COLO829 (cell line): ENCODE measurements at regions not wholly inside any gene's neighbourhood (a gene's known extent, or its start where the extent isn't known, plus 50 kb on each side); places are given as distances from the start of the nearest gene placed in this dataset.

ENCODE experiments used
- DNase-seq: peaks from one replicate; pipeline ENCODE4 v3.0.0; 2012; ENCODE audit warnings: low spot score

DNA sequence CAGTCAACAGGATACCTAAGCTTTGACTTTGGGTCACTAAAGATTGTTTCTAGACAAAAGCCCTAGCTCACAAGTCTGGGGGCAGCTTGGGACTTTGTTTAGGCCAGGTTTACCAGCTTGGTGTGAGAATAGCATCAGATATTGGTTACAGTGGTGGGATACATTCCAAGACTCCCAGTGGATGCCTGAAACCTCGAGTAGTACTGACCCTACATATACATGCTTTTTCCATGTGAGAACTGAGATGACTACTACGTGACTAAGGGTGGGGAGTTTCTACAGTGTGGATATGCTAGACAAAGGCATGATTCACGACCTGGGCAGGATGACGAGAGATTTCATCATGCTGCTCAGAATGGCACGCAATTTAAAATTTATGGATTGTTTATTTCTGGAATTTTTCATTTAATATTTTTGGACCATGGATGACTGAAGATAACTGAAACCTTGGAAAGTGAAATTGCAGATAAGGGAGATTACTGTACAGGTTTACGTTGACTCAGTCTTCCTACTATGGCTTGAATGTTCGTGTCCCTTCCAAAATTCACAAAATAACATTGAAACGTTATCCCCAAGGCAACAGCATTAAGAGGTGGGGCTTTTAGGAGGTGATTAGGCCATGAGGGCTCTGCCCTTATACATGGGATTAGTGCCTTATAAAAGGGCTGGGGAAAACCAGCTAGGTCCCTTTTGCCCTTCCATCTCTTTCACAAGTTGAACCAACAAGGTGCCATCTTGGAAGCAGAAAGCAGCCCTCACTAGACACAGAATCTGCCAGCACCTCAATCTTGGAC lies 50.2 kb upstream of the CTAGE1 start:
- DNase-seq, result peak; percentile 42

DNA sequence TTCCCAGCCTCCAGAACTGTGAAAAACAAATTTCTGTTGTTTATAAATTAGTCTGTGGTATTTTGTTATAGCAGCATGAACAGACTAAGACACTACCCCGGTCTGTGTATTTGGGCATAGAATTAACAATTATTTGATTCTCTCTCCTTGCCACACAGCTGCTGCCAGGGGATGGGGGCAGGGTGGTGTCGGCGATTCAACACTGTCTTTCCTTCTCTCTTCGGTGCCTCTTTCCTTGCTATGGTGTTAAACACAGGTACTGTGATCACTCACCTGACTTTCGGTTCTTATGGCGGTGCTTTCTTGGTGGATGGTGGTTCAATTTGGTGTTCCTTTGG lies 50.8 kb upstream of the CTAGE1 start:
- DNase-seq, result no peak

DNA sequence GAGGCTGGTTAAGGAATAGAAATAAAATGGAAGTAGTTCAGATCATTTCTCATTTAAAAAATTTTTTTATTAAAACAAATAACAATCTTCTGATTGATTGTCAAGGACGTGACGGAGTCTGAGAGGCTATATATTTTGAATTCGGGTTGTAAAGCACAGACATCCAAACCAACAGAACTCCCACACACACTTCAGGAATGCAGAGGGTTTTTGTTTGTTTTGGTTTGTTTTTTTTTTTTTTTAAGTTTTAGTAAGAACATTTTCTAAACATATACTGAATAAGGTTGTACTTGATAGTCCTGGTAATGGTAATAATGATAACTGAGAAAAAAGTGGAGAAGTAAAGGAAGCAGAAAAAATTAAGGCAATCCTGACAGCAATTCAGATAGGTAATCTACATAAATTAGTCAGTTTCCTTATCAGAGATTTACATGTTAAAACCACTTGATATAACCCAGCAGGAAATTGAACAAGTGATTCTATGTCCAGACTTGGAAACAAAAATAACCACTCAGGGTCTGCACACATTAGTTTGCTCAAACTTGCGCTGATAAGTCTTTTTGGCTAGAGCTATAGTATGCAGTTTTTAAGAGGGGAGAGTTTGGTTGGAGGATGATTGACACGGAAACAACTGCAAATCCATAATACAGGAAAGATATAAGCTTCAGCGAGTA lies 51.5 kb upstream of the CTAGE1 start:
- DNase-seq, result no peak

DNA sequence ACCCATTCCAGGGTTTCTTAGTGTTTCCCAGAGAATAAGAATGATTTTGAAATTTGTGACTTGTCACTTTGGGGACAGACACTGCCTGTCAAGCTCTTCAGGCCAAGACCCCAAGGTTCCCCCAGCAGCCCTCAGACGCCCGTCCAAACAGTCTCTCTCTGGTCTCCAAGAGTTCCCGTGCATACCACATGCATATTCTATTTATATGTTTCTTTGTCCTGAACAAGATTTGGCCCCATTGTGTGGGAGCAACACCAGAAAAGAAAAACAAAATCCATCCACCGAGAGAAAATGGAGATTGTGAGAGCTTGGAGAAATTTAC lies 52.2 kb upstream of the CTAGE1 start:
- no peak for DNase-seq

DNA sequence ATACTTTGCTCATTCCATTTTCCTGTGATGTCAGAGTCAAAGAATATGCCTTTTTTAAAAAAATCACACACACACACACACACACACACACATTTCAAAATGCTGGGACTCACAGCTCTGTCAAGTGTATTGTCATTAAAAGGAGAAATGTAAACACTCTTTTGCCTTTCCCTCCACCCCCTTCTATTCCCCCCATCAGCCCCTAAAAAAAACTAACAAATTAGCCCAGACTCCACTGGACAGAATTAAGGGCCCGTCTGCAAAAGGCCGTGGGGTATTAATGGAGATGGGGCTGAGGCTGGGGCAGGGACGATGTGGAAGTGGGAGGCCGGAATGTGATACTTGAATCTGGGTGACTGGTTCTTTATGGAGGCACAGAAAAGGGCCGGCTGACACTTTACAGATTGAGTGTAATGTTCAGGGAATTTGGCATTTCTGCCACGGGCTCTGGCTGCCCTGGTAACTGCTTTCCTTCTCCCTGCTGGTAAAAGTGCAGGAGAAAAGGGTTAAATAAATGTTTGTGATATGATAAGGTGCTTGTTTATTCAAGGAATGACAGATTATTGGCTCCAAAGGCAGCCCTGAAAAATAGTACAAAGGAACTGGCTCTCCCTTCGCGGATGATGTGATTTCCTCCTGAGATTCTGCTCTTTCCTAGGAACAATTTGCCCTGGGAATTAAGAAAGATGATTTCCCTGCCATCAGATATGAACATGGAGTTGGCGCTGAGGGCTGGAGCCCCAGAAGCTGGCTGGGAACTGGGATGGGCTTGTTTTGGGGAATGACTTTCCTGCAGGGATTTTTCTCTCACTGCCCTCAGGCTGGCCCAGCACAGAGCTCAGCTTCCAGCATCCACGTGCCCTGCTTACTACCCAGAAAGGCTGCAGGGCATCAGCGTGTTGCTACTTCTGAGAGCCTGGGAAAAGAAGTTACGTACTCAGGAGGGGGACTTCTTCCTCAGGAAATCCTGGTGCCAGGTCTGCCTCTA lies 52.8 kb upstream of the CTAGE1 start:
- no peak for DNase-seq

DNA sequence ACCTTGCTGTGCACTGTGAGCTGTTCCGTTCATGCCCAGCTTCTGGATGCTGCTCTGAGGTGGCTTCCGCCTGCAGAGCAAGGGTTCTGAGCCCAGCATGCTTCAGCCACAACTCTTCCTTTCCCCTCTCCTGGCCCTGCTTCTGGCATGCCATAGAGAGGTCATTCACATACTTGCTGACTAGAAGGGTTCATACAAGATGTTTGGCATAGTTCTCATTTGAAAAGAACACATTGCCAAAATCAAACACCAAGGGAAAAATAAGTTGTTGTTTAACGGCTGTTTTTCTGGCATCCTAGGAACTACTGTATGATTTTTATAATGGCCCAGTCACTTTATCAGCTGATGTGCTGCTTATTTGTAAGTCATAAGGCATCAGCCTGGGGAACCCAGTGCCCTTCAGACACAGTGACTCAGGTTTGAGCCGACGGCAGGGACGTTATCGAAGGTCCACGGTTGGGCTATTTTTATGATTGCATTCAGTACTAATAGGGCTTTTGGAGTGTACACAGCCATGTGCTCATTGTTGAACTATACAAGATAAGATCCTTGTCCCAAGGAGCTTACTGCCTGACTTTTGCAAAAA lies 53.9 kb upstream of the CTAGE1 start:
- DNase-seq, result no peak

DNA sequence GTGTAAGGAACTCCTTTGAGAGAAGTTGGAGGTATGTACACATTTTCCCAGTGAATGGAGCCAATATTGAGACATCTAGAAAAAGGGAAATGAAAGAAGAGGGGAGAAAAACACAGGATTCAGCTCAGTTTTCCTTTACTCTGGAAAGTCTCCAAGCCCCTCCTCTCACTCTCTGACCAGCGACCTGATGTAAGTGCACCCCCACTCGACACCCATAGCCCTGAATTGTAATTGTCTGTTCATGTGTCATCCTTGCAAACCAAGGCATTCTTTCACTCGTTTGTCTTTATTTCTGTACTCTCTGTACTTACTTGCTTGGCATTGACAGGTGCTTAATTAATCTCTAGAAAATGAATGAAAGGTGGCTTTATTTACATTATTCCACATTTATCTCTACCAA lies 55.7 kb upstream of the CTAGE1 start:
- DNase-seq, result no peak

DNA sequence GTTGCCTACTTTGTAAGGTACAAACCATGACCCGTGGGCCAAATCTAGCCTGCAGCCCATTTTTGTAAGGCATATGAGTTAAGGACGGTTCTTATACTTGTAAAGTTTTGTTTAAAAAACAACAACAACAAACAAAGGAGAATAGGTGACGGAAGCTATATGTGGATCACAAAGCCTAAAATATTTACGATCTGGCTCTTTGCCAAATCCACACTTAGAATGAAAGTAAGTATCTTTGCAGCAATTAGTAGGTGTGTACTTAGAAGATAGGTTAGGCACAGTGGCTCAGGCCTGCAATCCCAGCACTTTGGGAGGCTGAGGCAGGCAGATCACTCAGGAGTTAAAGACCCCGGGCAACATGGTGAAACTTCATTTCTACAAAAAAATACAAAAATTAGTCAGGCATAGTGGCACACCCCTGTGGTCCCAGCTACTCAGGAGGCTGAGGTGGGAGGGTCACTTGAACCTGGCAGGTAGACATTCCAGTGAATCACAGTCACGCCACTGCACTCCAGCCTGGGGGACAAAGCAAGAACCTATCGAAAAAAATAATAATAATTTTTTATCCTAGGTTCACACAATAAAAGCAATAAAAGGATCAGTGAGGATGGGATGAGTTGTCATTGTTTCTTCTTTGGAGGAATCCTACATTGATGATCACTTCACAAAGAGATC lies 57.8 kb upstream of the CTAGE1 start:
- no peak for DNase-seq

DNA sequence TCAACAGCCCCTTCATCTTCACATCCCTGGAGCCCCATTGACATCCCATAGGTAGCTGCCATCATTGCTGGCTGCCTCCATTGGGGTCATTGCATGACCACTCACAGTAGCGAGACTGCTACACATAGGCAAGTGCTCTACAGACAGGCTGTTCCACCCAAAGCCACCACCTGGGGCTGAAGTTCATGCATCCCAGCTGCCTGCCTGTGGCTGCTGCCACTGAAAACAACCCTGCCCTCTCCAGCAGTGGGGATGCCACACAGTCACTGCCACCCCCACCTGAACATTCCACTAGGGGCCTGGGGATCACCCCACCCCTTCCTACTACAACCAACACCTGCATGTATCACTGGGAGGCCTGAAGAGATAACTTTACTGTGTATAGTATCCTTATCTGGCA lies 59.5 kb upstream of the CTAGE1 start:
- DNase-seq, result no peak

DNA sequence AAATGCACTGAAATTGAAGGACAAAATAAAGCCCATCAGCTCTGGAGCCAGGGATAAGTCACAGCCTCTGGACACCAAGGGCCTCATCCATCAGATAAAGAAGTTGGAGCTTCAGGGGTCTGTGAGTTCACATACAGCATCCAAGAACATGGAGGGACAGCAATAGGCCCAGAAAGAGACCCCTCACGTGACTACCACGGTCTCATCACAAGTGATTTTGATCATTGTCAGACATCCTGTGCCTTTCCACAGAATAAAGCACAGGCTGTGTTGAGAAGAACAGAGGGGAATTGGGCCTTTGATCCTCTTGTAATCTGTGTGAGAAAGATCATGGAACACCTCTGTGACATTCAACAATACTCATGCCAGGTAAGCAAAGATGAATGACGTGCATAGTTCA lies 65.2 kb upstream of the CTAGE1 start:
- no peak for DNase-seq

DNA sequence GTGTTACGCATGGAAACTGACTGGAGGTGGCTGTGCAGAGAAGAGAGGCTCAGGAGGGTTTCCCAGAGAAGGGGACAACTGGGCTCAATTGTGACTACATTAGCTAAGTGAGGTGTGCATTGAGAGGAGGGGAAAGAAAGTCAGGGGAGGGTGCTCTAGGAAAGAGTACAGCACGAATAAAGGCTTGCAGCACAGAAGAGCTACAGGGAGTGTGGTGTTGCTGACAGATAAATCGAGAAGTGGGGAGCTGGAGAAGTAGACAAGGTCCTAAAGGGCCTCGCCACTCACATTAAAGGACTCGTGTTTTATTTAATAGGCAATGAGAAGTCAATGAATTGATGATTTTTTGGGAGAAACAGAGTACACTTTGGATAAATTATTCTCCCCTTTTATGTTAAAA lies 65.7 kb upstream of the CTAGE1 start:
- no peak for DNase-seq

DNA sequence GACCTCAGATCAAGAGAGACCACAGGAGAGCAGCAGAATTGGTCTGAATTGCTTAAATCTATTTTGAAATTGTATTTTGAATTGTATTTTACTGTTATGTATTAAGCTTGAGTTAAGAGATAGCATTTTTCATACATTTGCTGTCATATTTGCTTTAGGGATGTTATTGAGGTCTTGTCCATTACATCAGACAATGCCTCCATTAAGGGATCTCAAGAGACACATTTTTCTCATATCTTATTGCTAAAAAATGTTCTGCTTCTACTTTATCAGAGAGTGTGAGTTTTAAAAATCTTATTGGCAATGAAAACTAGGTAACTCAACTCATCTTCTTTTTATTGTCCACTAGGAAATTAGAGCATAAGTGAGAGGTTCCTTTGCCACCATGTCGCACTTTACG lies 66.8 kb upstream of the CTAGE1 start:
- no peak for DNase-seq

DNA sequence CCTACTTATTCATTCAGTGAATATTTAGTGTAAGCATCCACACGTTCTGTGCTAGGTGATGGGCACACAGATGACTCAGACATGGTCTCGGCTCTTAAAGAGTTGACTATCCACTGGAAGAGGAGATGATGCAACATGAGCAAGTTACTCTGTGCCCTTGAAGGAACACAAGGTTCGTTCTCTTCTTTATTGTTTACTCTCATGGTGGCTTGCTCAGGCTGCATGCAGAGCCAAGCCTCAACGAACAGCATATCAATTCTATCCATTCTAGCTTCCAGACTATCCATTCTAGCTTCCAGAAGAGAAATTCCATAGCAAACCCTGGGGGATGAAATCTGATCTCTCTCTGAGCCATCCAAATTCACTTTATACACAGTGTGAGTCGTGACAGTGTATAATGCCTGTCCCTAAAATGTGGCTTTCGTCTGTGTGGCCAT lies 68.1 kb upstream of the CTAGE1 start:
- no peak for DNase-seq

DNA sequence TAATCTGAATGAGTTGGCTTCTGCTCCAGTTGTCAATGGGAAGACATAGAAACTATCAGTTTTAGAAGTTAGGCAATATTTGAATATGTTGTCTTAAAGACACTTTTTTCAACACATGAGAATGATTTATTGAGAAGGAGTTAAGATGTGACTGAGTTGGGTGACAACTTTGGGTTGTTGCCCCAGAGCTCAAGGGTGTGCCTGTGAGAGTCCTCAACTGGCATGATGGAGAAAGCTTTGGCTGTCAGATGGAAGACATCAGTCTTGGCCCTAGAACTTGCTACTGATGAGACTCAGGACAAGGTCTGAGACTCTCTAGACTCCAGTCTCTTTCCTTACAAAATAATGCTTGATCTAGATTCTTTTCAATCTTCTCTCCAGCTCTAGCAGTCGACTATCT lies 69.0 kb upstream of the CTAGE1 start:
- DNase-seq, result no peak

DNA sequence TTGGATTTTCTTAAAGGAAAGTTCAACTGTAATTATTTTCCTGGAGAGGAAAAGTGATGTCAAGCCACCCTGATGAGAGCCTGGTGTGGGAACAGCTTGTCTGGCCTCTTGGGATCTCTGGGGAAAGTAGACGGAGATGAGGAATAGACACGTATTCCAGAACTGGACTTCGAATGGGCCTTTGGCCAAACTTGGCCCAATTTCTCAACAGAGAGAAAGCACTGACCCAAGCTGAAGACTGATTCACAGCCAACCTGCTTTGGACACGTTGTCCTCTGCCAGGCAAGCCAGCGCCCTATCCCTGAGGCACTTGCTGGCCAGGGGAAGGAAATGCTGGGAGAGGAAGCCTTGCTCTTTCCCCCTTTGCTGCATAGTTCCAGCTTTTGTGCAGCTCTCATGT lies 70.8 kb upstream of the CTAGE1 start:
- DNase-seq, result no peak

DNA sequence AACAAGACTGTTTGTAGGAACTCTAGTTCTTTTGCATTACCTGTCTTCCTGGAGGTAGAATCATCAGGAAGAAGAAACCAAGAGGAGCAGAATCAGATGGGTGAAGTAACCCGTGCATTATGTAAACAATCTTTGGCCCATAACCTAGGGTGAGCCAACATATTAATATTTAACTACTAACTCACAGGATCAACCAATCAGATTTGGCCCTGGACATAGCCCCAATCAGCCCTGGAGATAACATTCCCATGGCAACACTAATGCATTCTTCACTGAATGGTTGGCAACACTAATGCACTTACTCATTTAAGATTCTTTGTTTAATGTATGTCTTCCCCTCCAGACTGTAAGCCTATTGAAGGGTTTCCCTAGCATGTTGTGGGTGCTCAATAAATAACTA lies 72.0 kb upstream of the CTAGE1 start:
- no peak for DNase-seq

DNA sequence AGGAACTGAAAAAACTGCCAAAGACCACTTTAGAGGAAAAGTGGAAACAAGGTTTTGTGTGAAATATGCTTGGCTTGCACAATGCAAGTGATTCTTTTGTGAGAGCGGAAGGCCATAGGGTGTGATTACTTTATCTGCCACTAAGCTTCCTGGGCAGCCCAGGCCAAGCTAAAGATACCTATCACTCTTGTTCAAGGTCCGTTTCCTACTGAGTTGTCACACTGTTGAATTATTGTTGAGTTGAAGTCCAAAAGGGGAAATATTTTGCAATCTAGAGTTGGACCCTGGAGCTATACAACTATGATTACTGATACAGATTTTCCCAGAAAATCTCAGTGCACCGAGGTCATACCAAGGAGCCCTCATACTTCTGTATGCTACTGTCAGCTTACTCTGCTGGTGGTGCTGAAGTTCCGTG lies 72.7 kb upstream of the CTAGE1 start:
- DNase-seq, result no peak

DNA sequence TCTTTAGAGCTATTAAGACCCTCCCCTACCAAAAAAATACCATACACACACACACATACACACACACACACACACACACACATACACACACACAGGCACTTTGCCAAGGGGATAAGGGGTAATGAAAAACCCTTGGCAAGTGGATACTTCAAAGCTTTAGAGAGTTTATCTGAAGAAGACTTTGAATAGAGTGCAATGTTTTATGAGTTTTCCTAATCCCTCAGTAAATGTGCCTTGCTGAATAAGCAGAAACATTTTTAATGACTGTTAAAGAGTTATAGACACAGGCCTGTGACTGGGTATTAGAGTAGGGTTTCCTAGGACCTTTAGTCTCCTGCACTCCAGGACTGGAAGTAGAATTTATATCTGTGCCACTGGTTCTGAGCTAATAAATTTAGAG lies 75.5 kb upstream of the CTAGE1 start:
- DNase-seq, result no peak

DNA sequence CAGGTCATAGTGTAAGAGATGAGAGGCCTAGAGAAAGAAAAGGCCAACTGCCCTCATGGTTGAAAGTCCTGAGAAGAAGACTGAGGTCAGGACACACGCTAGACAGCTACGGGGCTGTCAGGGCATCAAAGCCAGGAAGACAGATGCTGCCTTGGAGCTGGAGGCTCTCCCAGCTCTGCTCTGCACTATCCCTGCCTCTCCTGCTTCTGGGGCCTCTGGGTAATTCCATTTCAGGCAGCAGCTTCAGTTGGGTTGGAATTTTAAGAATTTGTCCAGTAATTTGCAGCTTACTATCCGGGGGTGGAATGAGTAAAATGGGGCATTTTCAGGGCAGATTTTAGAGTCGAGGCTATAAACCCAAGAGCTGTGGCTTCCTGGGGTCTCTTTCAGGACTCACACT lies 76.2 kb upstream of the CTAGE1 start:
- DNase-seq, result no peak

DNA sequence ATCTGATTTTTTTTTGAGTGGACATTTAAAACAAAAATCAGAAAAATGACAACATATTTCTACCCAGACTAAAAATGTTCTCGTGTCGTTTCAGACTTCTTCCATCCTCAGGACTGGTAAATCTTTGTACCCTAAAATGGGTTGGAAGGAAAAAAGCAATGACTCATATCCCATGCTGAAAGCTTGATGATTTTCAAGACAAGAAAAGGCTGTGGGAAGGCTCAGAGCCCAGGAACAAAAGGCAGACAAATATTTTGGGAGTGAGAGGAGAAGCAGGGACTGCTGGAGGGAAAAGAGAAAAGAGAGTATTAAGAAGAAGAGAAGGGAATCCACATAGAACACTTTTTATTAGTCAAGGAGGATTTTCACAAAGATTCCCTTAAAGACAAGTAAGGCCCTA lies 77.1 kb upstream of the CTAGE1 start:
- no peak for DNase-seq

DNA sequence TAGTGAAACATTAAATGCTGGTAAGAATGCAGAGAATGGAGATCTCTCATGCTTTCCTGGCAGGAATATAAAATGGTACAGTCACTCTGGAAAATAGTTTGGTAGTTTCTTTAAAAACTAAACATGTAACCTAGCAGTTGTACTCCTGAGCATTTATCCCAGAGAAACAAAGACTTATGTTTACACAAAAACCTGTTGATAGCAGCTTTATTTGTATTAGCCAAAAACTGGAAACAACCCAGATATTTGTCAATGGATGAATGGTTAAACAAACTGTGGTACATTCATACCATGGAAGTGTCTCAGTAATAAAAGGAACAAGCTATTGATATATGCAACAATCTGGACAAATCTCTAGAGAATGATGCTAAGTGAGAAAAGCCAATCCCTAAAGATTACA lies 81.7 kb upstream of the CTAGE1 start:
- DNase-seq, result no peak

DNA sequence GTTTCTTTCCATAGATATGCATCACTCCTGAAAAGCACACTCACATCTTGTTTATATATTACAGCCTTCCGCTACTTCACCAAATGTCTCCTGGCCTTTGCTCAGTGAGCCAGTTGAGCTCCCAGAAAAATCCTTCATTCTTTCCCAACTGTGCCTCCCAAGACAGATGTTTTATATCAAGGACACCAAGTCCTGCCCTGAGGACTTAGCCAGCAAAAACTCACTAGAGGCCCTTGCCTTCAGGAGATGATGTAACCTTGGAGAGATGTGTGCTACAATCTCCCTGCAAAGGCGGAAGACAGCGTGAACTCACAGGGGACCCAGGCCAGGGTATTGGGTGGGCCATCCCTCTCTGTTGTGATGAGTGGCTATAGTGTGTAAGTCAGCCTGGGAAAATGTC lies 86.1 kb upstream of the CTAGE1 start:
- DNase-seq, result no peak
